Upper lobe of left lung (tissue), 6 donors: ENCODE measurements at regions not wholly inside any gene's neighbourhood (a gene's known extent, or its start where the extent isn't known, plus 50 kb on each side); places are given as distances from the start of the nearest gene placed in this dataset.

Source experiments
- ATAC-seq, 2 donors: fragments of 200-7000 bp; cut with Tn5 transposase; one replicate each; pipeline ENCODE4 v1.9.1; 2022; ENCODE audit warnings: mild to moderate bottlenecking in 2 of 2, moderate library complexity in 2 of 2; ENCODE audit not compliant: low FRiP score in 2 of 2
- DNase-seq, 2 donors: peaks; one replicate each; pipeline ENCODE4 v3.0.0-alpha.2; 2019 to 2020
- H3K27ac ChIP-seq, 4 donors: fragments of 200-600 bp; sonication (generic); one replicate each; pipeline ENCODE4 v1.5.1; 2016 to 2019
- H3K27me3 ChIP-seq, 4 donors: fragments of 200-600 bp; sonication (generic); one replicate each; pipeline ENCODE4 v1.5.1; 2017 to 2019
- H3K36me3 ChIP-seq, 4 donors: fragments of 200-600 bp; sonication (generic); one replicate each; pipeline ENCODE4 v1.5.1; 2016 to 2019
- H3K4me1 ChIP-seq, 4 donors: fragments of 200-600 bp; sonication (generic); one replicate each; pipeline ENCODE4 v1.5.1; 2018 to 2019
- H3K4me3 ChIP-seq, 4 donors: fragments of 200-600 bp; sonication (generic); one replicate each; pipeline ENCODE4 v1.5.1; 2017 to 2019; ENCODE audit warnings: mild to moderate bottlenecking in 2 of 4, moderate library complexity in 1 of 4
- H3K9me3 ChIP-seq, 4 donors: fragments of 200-600 bp; sonication (generic); one replicate each; pipeline ENCODE4 v1.5.1; 2018 to 2019
- CTCF ChIP-seq, 6 experiments: fragments of 450-650 bp in 4 of 6; fragments of 200-600 bp in 2 of 6; sonication (generic) in 2 of 6; IDR thresholded peaks; one replicate each; pipeline ENCODE4 v1.5.1; 2016 to 2019; ENCODE audit warnings: antibody characterized with exemption in 6 of 6
- EP300 ChIP-seq, 4 donors: sonication (generic); formaldehyde crosslinking; IDR thresholded peaks; one replicate each; pipeline ENCODE4 v1.5.1; 2017; ENCODE audit warnings: antibody characterized with exemption in 4 of 4, control low read depth in 2 of 4
- POLR2A ChIP-seq, 4 donors: fragments of 450-650 bp; IDR thresholded peaks; one replicate each; pipeline ENCODE4 v1.5.1; 2016 to 2017; ENCODE audit warnings: antibody characterized with exemption in 4 of 4, mild to moderate bottlenecking in 2 of 4
- POLR2AphosphoS5 ChIP-seq, 2 donors: sonication (generic); formaldehyde crosslinking; IDR thresholded peaks; one replicate each; pipeline ENCODE4 v1.5.1; 2017; ENCODE audit warnings: antibody characterized with exemption in 2 of 2
- WGBS, 2 donors: methylation state at CpG; one replicate each; pipeline ENCODE4 v1.1.5; 2017 to 2018; 5-methylcytosine and 5-hydroxymethylcytosine counted together
- donor health status: DM: no; HTN: no; CAD: no; lungs with moderate emphysema.
- donor health status: DM: no; HTN: yes; CAD: no; lungs with severe emphysema.

- H3K27me3 ChIP-seq = no peaks in the 10 kb centered on the region
- ATAC-seq (no peak), DNase-seq (no peak)
- H3K4me3 ChIP-seq = no peak overlapping the region
- no peaks in the 10 kb centered on the region for H3K36me3 ChIP-seq
- no peaks in the 10 kb centered on the region for H3K9me3 ChIP-seq
- H3K27ac ChIP-seq = no peak overlapping the region
- TF ChIP-seq POLR2A (IDR thresholded peaks at IDR 0.05) = no peak
- TF ChIP-seq POLR2AphosphoS5 (IDR thresholded peaks at IDR 0.05) = no peak
- no peak for TF ChIP-seq CTCF (IDR thresholded peaks at IDR 0.05)
- TF ChIP-seq EP300 (IDR thresholded peaks at IDR 0.05) = no peak
- H3K4me1 ChIP-seq = no peaks in the 10 kb centered on the region
- 56 to 79% methylated on average over 2 to 4 of the region's 4 CpGs for whole genome bisulfite sequencing, 2 donors
Observed at GRCh38 chr12:70091021-70091521, 152.2 kb upstream of the CNOT2 start.

DNA sequence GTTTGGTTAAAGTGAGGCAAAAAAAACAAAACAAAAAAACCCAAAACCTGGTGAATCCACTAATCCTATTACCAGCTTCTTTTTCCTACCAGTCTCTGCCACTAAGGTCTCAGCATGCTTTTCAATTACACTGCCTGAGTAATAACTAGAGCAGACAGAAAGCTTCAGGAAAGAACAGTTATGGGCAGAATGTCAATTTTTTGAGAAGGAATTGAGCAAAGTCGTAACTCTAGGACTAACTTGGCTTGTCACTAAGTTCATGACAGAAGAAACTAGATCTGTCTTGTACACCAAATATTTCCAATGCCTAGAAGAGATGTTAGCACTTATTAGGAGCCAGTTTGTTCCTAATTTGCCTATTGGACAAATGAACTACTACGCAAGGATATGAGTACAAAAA lies 148.8 kb upstream of the CNOT2 start:
- Histone ChIP-seq H3K4me1 (no peaks in the 10 kb centered on the region), H3K9me3 (no peaks in the 10 kb centered on the region), H3K4me3 (no peak overlapping the region), H3K27me3 (no peaks in the 10 kb centered on the region), H3K36me3 (no peaks in the 10 kb centered on the region), H3K27ac (no peak overlapping the region)
- 79 to 83% methylated on average over 2 of the region's 2 CpGs for WGBS, 2 donors
- DNase-seq = no peak
- TF ChIP-seq POLR2AphosphoS5 (IDR thresholded peaks at IDR 0.05) (no peak), POLR2A (IDR thresholded peaks at IDR 0.05) (no peak), EP300 (IDR thresholded peaks at IDR 0.05) (no peak), CTCF (IDR thresholded peaks at IDR 0.05) (no peak)
- ATAC-seq = peak in 1 of 2 donors; percentile 24

GRCh38 chr12:70096759-70097410 lies 146.3 kb upstream of the CNOT2 start:
- H3K36me3 ChIP-seq = no peaks in the 10 kb centered on the region
- no peak overlapping the region for H3K27ac ChIP-seq
- no peaks in the 10 kb centered on the region for H3K4me1 ChIP-seq
- WGBS, 2 donors = 77 to 83% methylated on average over 2 of the region's 2 CpGs
- ATAC-seq (no peak), DNase-seq (no peak)
- H3K9me3 ChIP-seq = no peaks in the 10 kb centered on the region
- no peaks in the 10 kb centered on the region for H3K27me3 ChIP-seq
- no peak for TF ChIP-seq POLR2AphosphoS5 (IDR thresholded peaks at IDR 0.05)
- TF ChIP-seq CTCF (IDR thresholded peaks at IDR 0.05) = no peak
- TF ChIP-seq EP300 (IDR thresholded peaks at IDR 0.05) = no peak
- TF ChIP-seq POLR2A (IDR thresholded peaks at IDR 0.05) = no peak
- H3K4me3 ChIP-seq = no peak overlapping the region

GRCh38 chr12:70101064-70101463 lies 142.2 kb upstream of the CNOT2 start:
- no peak for DNase-seq
- no peak overlapping the region for H3K27ac ChIP-seq
- no peaks in the 10 kb centered on the region for H3K9me3 ChIP-seq
- no peak overlapping the region for H3K4me3 ChIP-seq
- TF ChIP-seq POLR2AphosphoS5 (IDR thresholded peaks at IDR 0.05) (no peak), CTCF (IDR thresholded peaks at IDR 0.05) (no peak), POLR2A (IDR thresholded peaks at IDR 0.05) (no peak), EP300 (IDR thresholded peaks at IDR 0.05) (no peak)
- no peaks in the 10 kb centered on the region for H3K27me3 ChIP-seq
- H3K36me3 ChIP-seq = no peaks in the 10 kb centered on the region
- 80 to 81% methylated on average over 1 of the region's 1 CpG for WGBS, 2 donors
- no peaks in the 10 kb centered on the region for H3K4me1 ChIP-seq
- ATAC-seq = no peak

DNA sequence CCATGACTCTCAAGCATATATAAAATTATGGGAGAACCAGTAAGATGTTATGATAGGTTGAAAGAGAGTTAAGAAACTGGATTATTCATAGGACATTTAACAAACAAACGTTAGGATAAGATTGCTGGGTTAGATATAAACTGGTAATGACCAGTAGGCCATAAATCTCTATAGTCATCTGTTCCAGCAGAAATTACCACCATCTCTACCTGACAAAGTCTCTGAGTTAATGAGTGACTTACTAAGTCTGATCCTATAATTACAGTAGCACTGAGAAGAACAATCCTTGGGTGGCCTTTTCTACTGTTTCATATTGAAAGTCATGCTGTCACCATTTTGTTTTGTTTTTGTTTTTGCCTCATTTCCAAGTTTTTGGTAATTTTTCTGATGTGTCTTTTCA lies 136.9 kb upstream of the CNOT2 start:
- no peak overlapping the region for H3K4me3 ChIP-seq
- no peaks in the 10 kb centered on the region for H3K36me3 ChIP-seq
- no peak for TF ChIP-seq POLR2AphosphoS5 (IDR thresholded peaks at IDR 0.05)
- DNase-seq (no peak), ATAC-seq (no peak)
- H3K27me3 ChIP-seq = no peaks in the 10 kb centered on the region
- H3K27ac ChIP-seq = no peak overlapping the region
- peaks cover 5 to 24% (median 11%) of the 10 kb centered on the region in 4 donors for H3K9me3 ChIP-seq
- H3K4me1 ChIP-seq = no peaks in the 10 kb centered on the region
- WGBS, 2 donors = 44 to 69% methylated on average over 1 of the region's 1 CpG
